OCI-LY1 (cell line): ENCODE measurements at regions not wholly inside any gene's neighbourhood (a gene's known extent, or its start where the extent isn't known, plus 50 kb on each side); places are given as distances from the start of the nearest gene placed in this dataset.

Experiments used
- H2AFZ ChIP-seq: fragments of 200-600 bp; sonication (generic), shearing (Covaris generic); 2 replicates; pipeline ENCODE4 v1.6.0; 2014; ENCODE audit warnings: antibody characterized with exemption, mild to moderate bottlenecking, low read length
- H3F3A ChIP-seq: fragments of 200-600 bp; sonication (generic), shearing (Covaris generic); 2 replicates; pipeline ENCODE4 v1.6.0; 2014; ENCODE audit warnings: mild to moderate bottlenecking, antibody characterized with exemption, low read length, moderate library complexity; ENCODE audit not compliant: insufficient read depth
- H3K27ac ChIP-seq: fragments of 200-600 bp; sonication (generic); 2 replicates; pipeline ENCODE4 v1.5.1; 2014; ENCODE audit warnings: low read length, mixed run types, mild to moderate bottlenecking, low read depth; ENCODE audit not compliant: poor library complexity, severe bottlenecking
- H3K27me3 ChIP-seq: fragments of 200-600 bp; sonication (generic); 2 replicates; pipeline ENCODE4 v1.6.0; 2014; ENCODE audit warnings: antibody characterized with exemption, mild to moderate bottlenecking, low read length, moderate library complexity; ENCODE audit not compliant: insufficient read depth
- H3K36me3 ChIP-seq: fragments of 200-600 bp; sonication (generic); 2 replicates; pipeline ENCODE4 v1.6.1; 2014; ENCODE audit warnings: mild to moderate bottlenecking, antibody characterized with exemption, low read length, moderate library complexity, mixed read lengths; ENCODE audit not compliant: insufficient read depth
- H3K4me1 ChIP-seq: fragments of 200-600 bp; sonication (generic); 2 replicates; pipeline ENCODE4 v1.5.1; 2014; ENCODE audit warnings: mild to moderate bottlenecking, low read length, moderate library complexity; ENCODE audit not compliant: insufficient read depth, severe bottlenecking
- H3K4me2 ChIP-seq: fragments of 200-600 bp; sonication (generic), shearing (Covaris generic); 2 replicates; pipeline ENCODE4 v1.6.1; 2014; ENCODE audit warnings: low read length
- H3K4me3 ChIP-seq: fragments of 200-600 bp; sonication (generic); 2 replicates; pipeline ENCODE4 v1.5.1; 2014; ENCODE audit warnings: low read length, low read depth, mild to moderate bottlenecking, mixed read lengths; ENCODE audit not compliant: poor library complexity, severe bottlenecking
- H3K79me2 ChIP-seq: fragments of 200-600 bp; shearing (Covaris generic); 2 replicates; pipeline ENCODE4 v1.6.1; 2016; ENCODE audit warnings: mixed run types, low read length, mixed read lengths; ENCODE audit not compliant: insufficient read depth
- H3K9ac ChIP-seq: fragments of 200-600 bp; sonication (generic), shearing (Covaris generic); 2 replicates; pipeline ENCODE4 v1.6.1; 2014; ENCODE audit warnings: mild to moderate bottlenecking, low read length, mixed read lengths
- H3K9me2 ChIP-seq: fragments of 200-600 bp; sonication (generic), shearing (Covaris generic); 2 replicates; pipeline ENCODE4 v1.6.1; 2014; ENCODE audit warnings: low read depth, mild to moderate bottlenecking, low read length, mixed read lengths
- H3K9me3 ChIP-seq: fragments of 200-600 bp; shearing (Covaris generic); 2 replicates; pipeline ENCODE4 v1.6.1; 2014; ENCODE audit warnings: low read length, mixed read lengths
- H4K20me1 ChIP-seq: fragments of 200-600 bp; sonication (generic), shearing (Covaris generic); 2 replicates; pipeline ENCODE4 v1.6.0; 2016; ENCODE audit warnings: mild to moderate bottlenecking, low read length; ENCODE audit not compliant: insufficient read depth
- CTCF ChIP-seq: fragments of 200-600 bp; sonication (generic), shearing (Covaris generic); IDR thresholded peaks from 2 replicates; pipeline ENCODE4 v1.5.1; 2017; ENCODE audit warnings: mild to moderate bottlenecking, antibody characterized with exemption, low read length, moderate library complexity, mixed read lengths
- EZH2 ChIP-seq: fragments of 200-600 bp; sonication (generic), shearing (Covaris generic); IDR thresholded peaks from 2 replicates; pipeline ENCODE4 v1.8.0; 2017; ENCODE audit warnings: borderline replicate concordance, mixed run types, mild to moderate bottlenecking, antibody characterized with exemption, low read length, moderate library complexity, mixed read lengths

GRCh38 chr22:48803171-48803947 lies 1024.3 kb downstream of the BRD1 start:
- H3K27ac ChIP-seq = no peak overlapping the region
- H3K9me3 ChIP-seq = no peaks in the 10 kb centered on the region
- no peaks in the 10 kb centered on the region for H3K27me3 ChIP-seq
- no peaks in the 10 kb centered on the region for H3F3A ChIP-seq
- H3K79me2 ChIP-seq = no peaks in the 10 kb centered on the region
- no peak overlapping the region for H3K4me2 ChIP-seq
- no peaks in the 10 kb centered on the region for H4K20me1 ChIP-seq
- no peak overlapping the region for H3K9ac ChIP-seq
- no peak overlapping the region for H3K4me3 ChIP-seq
- H3K4me1 ChIP-seq = no peaks in the 10 kb centered on the region
- no peaks in the 10 kb centered on the region for H3K9me2 ChIP-seq
- TF ChIP-seq EZH2 (no peak), CTCF (no peak)
- no peak overlapping the region for H2AFZ ChIP-seq
- H3K36me3 ChIP-seq = no peaks in the 10 kb centered on the region

- no peaks in the 10 kb centered on the region for H3K9me2 ChIP-seq
- no peak overlapping the region for H3K27ac ChIP-seq
- no peak for TF ChIP-seq EZH2
- TF ChIP-seq CTCF = no peak
- no peaks in the 10 kb centered on the region for H3K79me2 ChIP-seq
- no peaks in the 10 kb centered on the region for H3K4me1 ChIP-seq
- H3K4me2 ChIP-seq = no peak overlapping the region
- no peaks in the 10 kb centered on the region for H3K9me3 ChIP-seq
- no peak overlapping the region for H3K9ac ChIP-seq
- H3K36me3 ChIP-seq = no peaks in the 10 kb centered on the region
- H3K27me3 ChIP-seq = no peaks in the 10 kb centered on the region
- H3F3A ChIP-seq = no peaks in the 10 kb centered on the region
- no peak overlapping the region for H2AFZ ChIP-seq
- H3K4me3 ChIP-seq = no peak overlapping the region
- H4K20me1 ChIP-seq = no peaks in the 10 kb centered on the region
Measured at GRCh38 chr22:48802576-48802975, 1025.1 kb downstream of the BRD1 start.

- no peaks in the 10 kb centered on the region for H3K27me3 ChIP-seq
- H3K27ac ChIP-seq = no peak overlapping the region
- no peaks in the 10 kb centered on the region for H3K9me2 ChIP-seq
- no peak overlapping the region for H3K4me3 ChIP-seq
- H3K36me3 ChIP-seq = no peaks in the 10 kb centered on the region
- no peak for TF ChIP-seq CTCF
- TF ChIP-seq EZH2 = no peak
- no peaks in the 10 kb centered on the region for H3K9me3 ChIP-seq
- H3F3A ChIP-seq = no peaks in the 10 kb centered on the region
- no peaks in the 10 kb centered on the region for H3K4me1 ChIP-seq
- H3K79me2 ChIP-seq = no peaks in the 10 kb centered on the region
- H4K20me1 ChIP-seq = no peaks in the 10 kb centered on the region
- H3K4me2 ChIP-seq = no peak overlapping the region
- no peak overlapping the region for H3K9ac ChIP-seq
- no peak overlapping the region for H2AFZ ChIP-seq
Measured at GRCh38 chr22:48800886-48801607, 1026.6 kb downstream of the BRD1 start.
